CD4-positive, alpha-beta T cell (primary cell): ENCODE measurements at regions not wholly inside any gene's neighbourhood (a gene's known extent, or its start where the extent isn't known, plus 50 kb on each side); places are given as distances from the start of the nearest gene placed in this dataset.

Experiments
- ATAC-seq: fragments of 200-7000 bp; cut with Tn5 transposase; one replicate; pipeline ENCODE4 v1.10.0; 2022; ENCODE audit warnings: mild to moderate bottlenecking; ENCODE audit not compliant: poor library complexity
- CTCF ChIA-PET: fragments of 350-600 bp; sonication (Branson Sonifier 250); formaldehyde crosslinking; loops from one replicate; lab custom pipeline; 2021; ENCODE audit warnings: antibody characterized with exemption, inconsistent platforms; lab: Charles Lee
- POLR2A ChIA-PET: fragments of 350-600 bp; sonication (Branson Sonifier 250); formaldehyde crosslinking; loops from one replicate; lab custom pipeline; 2021; ENCODE audit warnings: antibody characterized with exemption, inconsistent platforms; lab: Charles Lee
- DNase-seq, 14 experiments: peaks; one replicate each; pipeline ENCODE4 v3.0.0-alpha.2; 2013 to 2020; ENCODE audit warnings: mixed read lengths in 2 of 14
- H3K27ac ChIP-seq, 2 donors: one replicate each; pipeline versions ENCODE4 v1.5.1 to v1.7.0; 2013; ENCODE audit warnings: low read length in 2 of 2, low read depth in 1 of 2, mild to moderate bottlenecking in 1 of 2
- H3K27me3 ChIP-seq, 2 experiments: 1 replicate in 1 of 2; 2 replicates in 1 of 2; pipeline versions ENCODE4 v1.6.1 to v1.7.0; 2013; ENCODE audit warnings: low read length in 2 of 2, control low read depth in 1 of 2, mild to moderate bottlenecking in 1 of 2, moderate library complexity in 1 of 2; ENCODE audit not compliant: insufficient read depth in 2 of 2, control insufficient read depth in 1 of 2
- H3K36me3 ChIP-seq: one replicate; pipeline ENCODE4 v1.6.1; 2013; ENCODE audit warnings: low read length, control low read depth; ENCODE audit not compliant: insufficient read depth
- H3K4me1 ChIP-seq: one replicate; pipeline ENCODE4 v1.6.1; 2013; ENCODE audit warnings: low read length, control low read depth; ENCODE audit not compliant: insufficient read depth
- H3K4me3 ChIP-seq: one replicate; pipeline ENCODE4 v1.5.1; 2013; ENCODE audit warnings: mild to moderate bottlenecking, low read length, moderate library complexity
- H3K9me3 ChIP-seq, 2 experiments: 1 replicate in 1 of 2; 2 replicates in 1 of 2; pipeline versions ENCODE4 v1.6.1 to v1.7.0; 2013; ENCODE audit warnings: low read length in 2 of 2, mild to moderate bottlenecking in 2 of 2, control low read depth in 1 of 2, moderate library complexity in 1 of 2; ENCODE audit not compliant: control insufficient read depth in 1 of 2, insufficient read depth in 1 of 2
- H3K27ac Mint-ChIP-seq: one replicate; pipeline ENCODE4 v1.8.0; 2020; ENCODE audit warnings: mixed read lengths
- H3K27me3 Mint-ChIP-seq: one replicate; pipeline ENCODE4 v1.8.0; 2021; ENCODE audit warnings: mixed read lengths
- H3K36me3 Mint-ChIP-seq: one replicate; pipeline ENCODE4 v1.8.0; 2021; ENCODE audit warnings: low read depth, mixed read lengths
- H3K4me1 Mint-ChIP-seq: one replicate; pipeline ENCODE4 v1.8.0; 2021; ENCODE audit warnings: low read depth, mixed read lengths
- H3K4me3 Mint-ChIP-seq: one replicate; pipeline ENCODE4 v1.8.0; 2020; ENCODE audit warnings: mild to moderate bottlenecking, mixed read lengths
- H3K9me3 Mint-ChIP-seq: one replicate; pipeline ENCODE4 v1.8.0; 2020; ENCODE audit warnings: mixed read lengths
- intact Hi-C, 2 experiments: fragments of 100-400 bp; cut with DNase I in 1 of 2; cut with micrococcal nuclease in 1 of 2; formaldehyde crosslinking; loops; one replicate each; pipeline versions ENCODE4 v1.15.1 to v1.9.0; 2023 to 2025; cut with DNase I, micrococcal nuclease
- TF ChIP-seq, protein P1 (sequence below): fragments of 200-600 bp; IDR thresholded peaks from one replicate; pipeline ENCODE4 v1.8.0; 2022; ENCODE audit warnings: antibody characterized with exemption, mild to moderate bottlenecking

DNA sequence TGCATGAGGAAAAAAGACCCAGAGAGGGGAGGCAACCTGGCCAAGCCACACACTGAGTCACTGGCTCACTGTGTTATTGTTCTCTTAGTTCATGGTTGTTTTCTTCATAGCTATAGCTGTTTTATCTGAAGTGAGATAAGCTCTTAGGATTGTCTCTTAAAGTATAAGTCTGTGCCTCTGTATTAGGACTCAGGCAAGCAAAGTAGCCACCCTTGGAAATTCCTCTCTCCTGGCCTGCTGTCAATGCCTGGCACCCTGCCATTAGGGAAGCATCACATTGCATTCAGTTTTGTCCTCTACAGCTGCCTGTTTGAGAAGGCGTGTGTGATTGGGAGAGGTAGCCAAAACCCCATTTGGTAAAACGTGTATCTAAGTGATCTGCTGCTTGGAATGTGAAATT is 147.4 kb upstream of the GLRA1 start:
- H3K4me3 ChIP-seq: no peak overlapping the region
- no peaks in the 10 kb centered on the region for H3K36me3 Mint-ChIP-seq
- no peaks in the 10 kb centered on the region for H3K36me3 ChIP-seq
- no peak overlapping the region for H3K27ac ChIP-seq
- ATAC-seq (no peak), DNase-seq (no peak)
- H3K27me3 ChIP-seq: no peaks in the 10 kb centered on the region
- no peak overlapping the region for H3K4me3 Mint-ChIP-seq
- TF ChIP-seq, protein P1, sequence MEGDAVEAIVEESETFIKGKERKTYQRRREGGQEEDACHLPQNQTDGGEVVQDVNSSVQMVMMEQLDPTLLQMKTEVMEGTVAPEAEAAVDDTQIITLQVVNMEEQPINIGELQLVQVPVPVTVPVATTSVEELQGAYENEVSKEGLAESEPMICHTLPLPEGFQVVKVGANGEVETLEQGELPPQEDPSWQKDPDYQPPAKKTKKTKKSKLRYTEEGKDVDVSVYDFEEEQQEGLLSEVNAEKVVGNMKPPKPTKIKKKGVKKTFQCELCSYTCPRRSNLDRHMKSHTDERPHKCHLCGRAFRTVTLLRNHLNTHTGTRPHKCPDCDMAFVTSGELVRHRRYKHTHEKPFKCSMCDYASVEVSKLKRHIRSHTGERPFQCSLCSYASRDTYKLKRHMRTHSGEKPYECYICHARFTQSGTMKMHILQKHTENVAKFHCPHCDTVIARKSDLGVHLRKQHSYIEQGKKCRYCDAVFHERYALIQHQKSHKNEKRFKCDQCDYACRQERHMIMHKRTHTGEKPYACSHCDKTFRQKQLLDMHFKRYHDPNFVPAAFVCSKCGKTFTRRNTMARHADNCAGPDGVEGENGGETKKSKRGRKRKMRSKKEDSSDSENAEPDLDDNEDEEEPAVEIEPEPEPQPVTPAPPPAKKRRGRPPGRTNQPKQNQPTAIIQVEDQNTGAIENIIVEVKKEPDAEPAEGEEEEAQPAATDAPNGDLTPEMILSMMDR: no peak
- ChIA-PET POLR2A (no interaction called here), CTCF (no interaction called here)
- no peak overlapping the region for H3K27ac Mint-ChIP-seq
- intact Hi-C loops: no loop called here
- no peaks in the 10 kb centered on the region for H3K4me1 Mint-ChIP-seq
- H3K27me3 Mint-ChIP-seq: peaks cover 10% of the 10 kb centered on the region
- H3K9me3 ChIP-seq: no peaks in the 10 kb centered on the region
- H3K4me1 ChIP-seq: no peaks in the 10 kb centered on the region
- no peaks in the 10 kb centered on the region for H3K9me3 Mint-ChIP-seq

DNA sequence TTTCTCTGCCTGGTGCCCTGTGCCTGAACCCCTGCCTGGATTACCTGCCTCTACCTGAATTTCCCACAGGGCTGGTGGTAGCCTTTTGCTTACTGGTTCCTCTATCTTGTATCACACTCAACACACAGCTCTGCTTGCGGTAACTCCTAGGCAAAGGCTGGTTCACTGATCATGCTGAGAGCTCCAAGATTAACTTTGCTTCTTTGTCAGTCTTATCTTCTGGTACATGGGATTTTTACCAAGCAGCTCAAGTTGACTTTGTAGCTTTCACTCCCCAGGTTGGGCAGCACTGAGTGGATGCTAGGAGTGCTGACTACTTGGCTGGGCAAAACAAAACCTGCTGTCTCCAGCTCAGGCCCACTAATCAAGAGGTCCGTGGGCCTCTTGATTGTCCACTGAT is 145.9 kb upstream of the GLRA1 start:
- no peaks in the 10 kb centered on the region for H3K4me1 ChIP-seq
- no peak for DNase-seq
- no peak overlapping the region for H3K4me3 Mint-ChIP-seq
- H3K27me3 ChIP-seq: no peaks in the 10 kb centered on the region
- no peak overlapping the region for H3K27ac Mint-ChIP-seq
- POLR2A ChIA-PET: no interaction called here
- no peaks in the 10 kb centered on the region for H3K36me3 ChIP-seq
- H3K27me3 Mint-ChIP-seq: peaks cover 10% of the 10 kb centered on the region
- intact Hi-C loops: no loop called here
- CTCF ChIA-PET: no interaction called here
- H3K9me3 ChIP-seq: no peaks in the 10 kb centered on the region
- no peak overlapping the region for H3K4me3 ChIP-seq
- TF ChIP-seq, protein P1: no peak
- no peak overlapping the region for H3K27ac ChIP-seq
- no peaks in the 10 kb centered on the region for H3K4me1 Mint-ChIP-seq
- no peaks in the 10 kb centered on the region for H3K36me3 Mint-ChIP-seq
- H3K9me3 Mint-ChIP-seq: no peaks in the 10 kb centered on the region
- ATAC-seq: no peak

DNA sequence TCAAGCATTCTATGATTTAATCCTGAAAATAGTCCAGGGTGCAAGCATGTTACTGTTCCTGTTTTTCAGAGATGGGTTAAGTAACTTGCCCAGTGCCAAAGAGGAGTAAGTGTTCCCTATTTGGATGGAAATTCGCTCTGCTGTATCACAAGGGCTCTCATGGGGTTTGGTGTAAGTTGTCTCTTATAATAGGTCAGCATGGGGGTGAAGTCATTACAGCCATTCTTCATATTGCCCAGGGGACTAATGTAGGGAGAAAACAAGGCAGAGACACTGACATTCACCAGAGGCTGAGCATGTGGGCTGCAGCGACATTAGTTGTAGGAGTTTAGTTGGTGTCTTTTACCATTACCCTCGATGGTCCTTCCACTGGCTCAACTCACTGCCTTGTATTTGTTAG is 142.1 kb upstream of the GLRA1 start:
- Mint-ChIP-seq H3K36me3 (no peaks in the 10 kb centered on the region), H3K9me3 (no peaks in the 10 kb centered on the region), H3K4me3 (no peak overlapping the region), H3K27me3 (no peaks in the 10 kb centered on the region), H3K4me1 (no peaks in the 10 kb centered on the region), H3K27ac (no peak overlapping the region)
- H3K36me3 ChIP-seq: no peaks in the 10 kb centered on the region
- H3K27ac ChIP-seq: no peak overlapping the region
- H3K4me1 ChIP-seq: no peaks in the 10 kb centered on the region
- H3K4me3 ChIP-seq: no peak overlapping the region
- no peaks in the 10 kb centered on the region for H3K9me3 ChIP-seq
- no peak for ATAC-seq
- DNase-seq: no peak
- ChIA-PET POLR2A (interaction anchor here (1.4 kb wide), 1 partner anchor 198 kb away, joined by 3 read pairs; no protein-coding TSS in a partner anchor), CTCF (no interaction called here)
- intact Hi-C loops: no loop called here
- TF ChIP-seq, protein P1: no peak
- no peaks in the 10 kb centered on the region for H3K27me3 ChIP-seq
